Mucosa of descending colon (tissue), 3 donors: ENCODE measurements at regions not wholly inside any gene's neighbourhood (a gene's known extent, or its start where the extent isn't known, plus 50 kb on each side); places are given as distances from the start of the nearest gene placed in this dataset.
"Not testable (repeated sequence)": the region's sequence is repeated elsewhere in the genome, so short reads cannot be mapped to it uniquely, and the experiment has no call there.

ENCODE experiments used
- ATAC-seq: fragments of 200-7000 bp; cut with Tn5 transposase; one replicate; pipeline ENCODE4 v1.9.1; 2020; ENCODE audit warnings: mild to moderate bottlenecking, moderate library complexity
- DNase-seq, 3 donors: peaks; one replicate each; pipeline ENCODE4 v3.0.0-alpha.2; 2020
- H3K36me3 ChIP-seq: fragments of 200-600 bp; one replicate; pipeline ENCODE4 v1.8.0; 2021; ENCODE audit warnings: low read depth, mild to moderate bottlenecking
- H3K4me1 ChIP-seq: fragments of 200-600 bp; one replicate; pipeline ENCODE4 v1.8.0; 2021; ENCODE audit warnings: low read depth, mild to moderate bottlenecking
- H3K4me3 ChIP-seq: fragments of 200-600 bp; one replicate; pipeline ENCODE4 v1.8.0; 2021; ENCODE audit warnings: mild to moderate bottlenecking
- H3K9me3 ChIP-seq: fragments of 200-600 bp; one replicate; pipeline ENCODE4 v1.8.0; 2021; ENCODE audit warnings: mild to moderate bottlenecking
- intact Hi-C, 2 donors: fragments of 100-400 bp; cut with DNase I in 1 of 2; cut with micrococcal nuclease in 1 of 2; formaldehyde crosslinking; loops; one replicate each; pipeline versions ENCODE4 v1.11.0 to v1.11.1; 2022; cut with DNase I, micrococcal nuclease
- TF ChIP-seq, protein P1 (sequence below): fragments of 200-600 bp; IDR thresholded peaks from one replicate; pipeline ENCODE4 v1.8.0; 2022; ENCODE audit warnings: antibody characterized with exemption, mild to moderate bottlenecking
- donor health status: DM: no; HTN: no; CAD: no; lungs with moderate emphysema.
- donor health status: DM: no; HTN: no; CAD: no.
- donor health status: DM: no; HTN: yes; CAD: no.

DNA sequence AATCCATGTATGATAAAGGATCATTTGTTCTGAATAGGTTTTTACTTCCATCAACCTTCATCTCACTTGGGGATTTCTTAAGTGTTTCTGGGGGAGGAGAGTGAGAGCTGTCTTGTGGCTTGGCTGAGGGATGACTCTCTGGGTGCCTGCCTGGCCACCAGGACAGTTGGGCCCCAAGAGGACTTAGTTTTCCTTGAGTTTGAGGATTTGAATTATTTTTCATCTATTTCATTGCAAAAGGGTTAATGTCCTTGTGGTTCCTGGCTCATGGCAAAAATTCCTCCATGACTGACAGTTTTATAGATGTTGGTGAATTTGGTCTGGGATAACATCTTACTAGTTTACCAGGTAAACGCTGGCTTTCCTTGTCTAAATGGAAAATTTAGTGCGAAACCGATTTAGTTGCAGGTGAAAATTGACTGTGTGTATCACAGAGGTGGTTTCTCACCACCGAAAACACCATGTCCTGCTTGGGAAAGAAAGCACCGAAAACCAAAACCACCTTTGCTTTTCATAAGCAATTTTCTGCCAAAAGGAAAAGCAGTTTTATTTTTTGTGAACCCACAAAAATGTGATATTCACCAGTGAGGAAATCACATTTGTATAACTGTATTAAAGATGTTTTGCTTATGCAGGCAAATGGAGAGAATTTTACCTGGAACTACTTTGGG, 331.3 kb upstream of the SFRP2 start:
- Histone ChIP-seq H3K36me3 (no peaks in the 10 kb centered on the region), H3K9me3 (no peaks in the 10 kb centered on the region), H3K4me3 (no peak overlapping the region), H3K4me1 (no peaks in the 10 kb centered on the region)
- intact Hi-C loops, result no loop called here
- no peak for DNase-seq
- TF ChIP-seq, protein P1, sequence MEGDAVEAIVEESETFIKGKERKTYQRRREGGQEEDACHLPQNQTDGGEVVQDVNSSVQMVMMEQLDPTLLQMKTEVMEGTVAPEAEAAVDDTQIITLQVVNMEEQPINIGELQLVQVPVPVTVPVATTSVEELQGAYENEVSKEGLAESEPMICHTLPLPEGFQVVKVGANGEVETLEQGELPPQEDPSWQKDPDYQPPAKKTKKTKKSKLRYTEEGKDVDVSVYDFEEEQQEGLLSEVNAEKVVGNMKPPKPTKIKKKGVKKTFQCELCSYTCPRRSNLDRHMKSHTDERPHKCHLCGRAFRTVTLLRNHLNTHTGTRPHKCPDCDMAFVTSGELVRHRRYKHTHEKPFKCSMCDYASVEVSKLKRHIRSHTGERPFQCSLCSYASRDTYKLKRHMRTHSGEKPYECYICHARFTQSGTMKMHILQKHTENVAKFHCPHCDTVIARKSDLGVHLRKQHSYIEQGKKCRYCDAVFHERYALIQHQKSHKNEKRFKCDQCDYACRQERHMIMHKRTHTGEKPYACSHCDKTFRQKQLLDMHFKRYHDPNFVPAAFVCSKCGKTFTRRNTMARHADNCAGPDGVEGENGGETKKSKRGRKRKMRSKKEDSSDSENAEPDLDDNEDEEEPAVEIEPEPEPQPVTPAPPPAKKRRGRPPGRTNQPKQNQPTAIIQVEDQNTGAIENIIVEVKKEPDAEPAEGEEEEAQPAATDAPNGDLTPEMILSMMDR, result no peak
- ATAC-seq, result no peak

GRCh38 chr4:154119317-154119716, 330.4 kb upstream of the SFRP2 start:
- TF ChIP-seq, protein P1, result no peak
- H3K36me3 ChIP-seq, result no peaks in the 10 kb centered on the region
- no peak overlapping the region for H3K4me3 ChIP-seq
- no peaks in the 10 kb centered on the region for H3K9me3 ChIP-seq
- DNase-seq, result no peak
- no peaks in the 10 kb centered on the region for H3K4me1 ChIP-seq
- ATAC-seq, result no peak
- intact Hi-C loops, result no loop called here

- not testable (repeated sequence) for ATAC-seq
Measured at GRCh38 chr4:154117726-154118125, 328.8 kb upstream of the SFRP2 start.

DNA sequence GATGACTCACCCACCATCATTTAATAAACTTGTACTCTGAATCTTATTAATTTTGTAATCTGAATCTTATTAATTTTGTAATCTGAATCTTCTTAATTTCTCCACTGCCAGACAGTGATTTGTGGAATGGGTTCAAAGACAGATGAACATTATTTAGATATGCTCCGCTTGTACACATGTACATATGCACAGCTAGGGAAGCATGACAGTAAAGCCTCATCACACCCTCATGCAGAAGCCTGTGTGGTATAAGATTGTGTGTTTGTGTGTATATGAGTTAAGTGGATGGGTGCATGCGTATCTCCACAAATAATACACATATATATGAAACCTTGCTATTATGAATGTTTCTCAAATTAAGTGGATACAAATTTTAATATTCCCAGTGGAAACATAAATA, 318.5 kb upstream of the SFRP2 start:
- no peaks in the 10 kb centered on the region for H3K4me1 ChIP-seq
- no peak for DNase-seq
- intact Hi-C loops, result no loop called here
- H3K9me3 ChIP-seq, result no peaks in the 10 kb centered on the region
- no peak for ATAC-seq
- TF ChIP-seq, protein P1, result no peak
- no peaks in the 10 kb centered on the region for H3K36me3 ChIP-seq
- no peak overlapping the region for H3K4me3 ChIP-seq

More at GRCh38 chr4:154117726-154118125, 328.8 kb upstream of the SFRP2 start:
- H3K9me3 ChIP-seq, H3K4me1 ChIP-seq, DNase-seq, intact Hi-C loops, H3K36me3 ChIP-seq, H3K4me3 ChIP-seq: not testable (repeated sequence)

DNA sequence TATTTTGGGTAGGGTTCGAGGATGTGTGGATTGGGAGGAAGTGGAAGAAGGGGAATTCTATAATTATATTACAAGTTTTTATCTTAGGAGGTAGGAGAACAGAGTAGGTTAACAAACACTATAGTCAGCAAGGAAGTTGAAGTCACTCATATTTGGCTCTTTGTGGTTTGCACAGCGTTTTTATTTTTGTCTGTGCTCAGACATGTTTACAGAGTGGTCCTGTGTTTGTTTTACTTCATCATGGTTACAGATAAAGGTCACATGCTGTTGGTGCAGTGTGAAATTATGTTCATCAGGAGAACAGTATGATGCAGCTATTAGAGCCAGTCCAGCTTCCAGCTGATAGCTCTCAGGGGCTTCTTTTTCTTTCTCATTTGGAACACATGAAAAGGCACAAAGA, 299.9 kb upstream of the SFRP2 start:
- no peak for ATAC-seq
- intact Hi-C loops, result no loop called here

GRCh38 chr4:154086247-154086646, 297.4 kb upstream of the SFRP2 start:
- no peak for ATAC-seq
- intact Hi-C loops, result no loop called here

More for the DNA sequence above, 299.9 kb upstream of the SFRP2 start:
- no peaks in the 10 kb centered on the region for H3K4me1 ChIP-seq
- DNase-seq, result no peak
- TF ChIP-seq, protein P1, result no peak
- no peaks in the 10 kb centered on the region for H3K9me3 ChIP-seq
- H3K36me3 ChIP-seq, result no peaks in the 10 kb centered on the region
- no peak overlapping the region for H3K4me3 ChIP-seq

More at GRCh38 chr4:154086247-154086646, 297.4 kb upstream of the SFRP2 start:
- H3K36me3 ChIP-seq, result no peaks in the 10 kb centered on the region
- H3K4me1 ChIP-seq, result no peaks in the 10 kb centered on the region
- no peak for DNase-seq
- H3K9me3 ChIP-seq, result no peaks in the 10 kb centered on the region
- TF ChIP-seq, protein P1, result no peak
- H3K4me3 ChIP-seq, result no peak overlapping the region
